OCI-LY1 (cell line): ENCODE measurements at regions not wholly inside any gene's neighbourhood (a gene's known extent, or its start where the extent isn't known, plus 50 kb on each side); places are given as distances from the start of the nearest gene placed in this dataset.
A peak's percentile ranks its signal among the peaks of the same experiment; 100 is the strongest.

Experiments
- H2AFZ ChIP-seq: fragments of 200-600 bp; sonication (generic), shearing (Covaris generic); 2 replicates; pipeline ENCODE4 v1.6.0; 2014; ENCODE audit warnings: antibody characterized with exemption, mild to moderate bottlenecking, low read length
- H3F3A ChIP-seq: fragments of 200-600 bp; sonication (generic), shearing (Covaris generic); 2 replicates; pipeline ENCODE4 v1.6.0; 2014; ENCODE audit warnings: mild to moderate bottlenecking, antibody characterized with exemption, low read length, moderate library complexity; ENCODE audit not compliant: insufficient read depth
- H3K27ac ChIP-seq: fragments of 200-600 bp; sonication (generic); 2 replicates; pipeline ENCODE4 v1.5.1; 2014; ENCODE audit warnings: low read length, mixed run types, mild to moderate bottlenecking, low read depth; ENCODE audit not compliant: poor library complexity, severe bottlenecking
- H3K27me3 ChIP-seq: fragments of 200-600 bp; sonication (generic); 2 replicates; pipeline ENCODE4 v1.6.0; 2014; ENCODE audit warnings: antibody characterized with exemption, mild to moderate bottlenecking, low read length, moderate library complexity; ENCODE audit not compliant: insufficient read depth
- H3K36me3 ChIP-seq: fragments of 200-600 bp; sonication (generic); 2 replicates; pipeline ENCODE4 v1.6.1; 2014; ENCODE audit warnings: mild to moderate bottlenecking, antibody characterized with exemption, low read length, moderate library complexity, mixed read lengths; ENCODE audit not compliant: insufficient read depth
- H3K4me1 ChIP-seq: fragments of 200-600 bp; sonication (generic); 2 replicates; pipeline ENCODE4 v1.5.1; 2014; ENCODE audit warnings: mild to moderate bottlenecking, low read length, moderate library complexity; ENCODE audit not compliant: insufficient read depth, severe bottlenecking
- H3K4me2 ChIP-seq: fragments of 200-600 bp; sonication (generic), shearing (Covaris generic); 2 replicates; pipeline ENCODE4 v1.6.1; 2014; ENCODE audit warnings: low read length
- H3K4me3 ChIP-seq: fragments of 200-600 bp; sonication (generic); 2 replicates; pipeline ENCODE4 v1.5.1; 2014; ENCODE audit warnings: low read length, low read depth, mild to moderate bottlenecking, mixed read lengths; ENCODE audit not compliant: poor library complexity, severe bottlenecking
- H3K79me2 ChIP-seq: fragments of 200-600 bp; shearing (Covaris generic); 2 replicates; pipeline ENCODE4 v1.6.1; 2016; ENCODE audit warnings: mixed run types, low read length, mixed read lengths; ENCODE audit not compliant: insufficient read depth
- H3K9ac ChIP-seq: fragments of 200-600 bp; sonication (generic), shearing (Covaris generic); 2 replicates; pipeline ENCODE4 v1.6.1; 2014; ENCODE audit warnings: mild to moderate bottlenecking, low read length, mixed read lengths
- H3K9me2 ChIP-seq: fragments of 200-600 bp; sonication (generic), shearing (Covaris generic); 2 replicates; pipeline ENCODE4 v1.6.1; 2014; ENCODE audit warnings: low read depth, mild to moderate bottlenecking, low read length, mixed read lengths
- H3K9me3 ChIP-seq: fragments of 200-600 bp; shearing (Covaris generic); 2 replicates; pipeline ENCODE4 v1.6.1; 2014; ENCODE audit warnings: low read length, mixed read lengths
- H4K20me1 ChIP-seq: fragments of 200-600 bp; sonication (generic), shearing (Covaris generic); 2 replicates; pipeline ENCODE4 v1.6.0; 2016; ENCODE audit warnings: mild to moderate bottlenecking, low read length; ENCODE audit not compliant: insufficient read depth
- CTCF ChIP-seq: fragments of 200-600 bp; sonication (generic), shearing (Covaris generic); IDR thresholded peaks from 2 replicates; pipeline ENCODE4 v1.5.1; 2017; ENCODE audit warnings: mild to moderate bottlenecking, antibody characterized with exemption, low read length, moderate library complexity, mixed read lengths
- EZH2 ChIP-seq: fragments of 200-600 bp; sonication (generic), shearing (Covaris generic); IDR thresholded peaks from 2 replicates; pipeline ENCODE4 v1.8.0; 2017; ENCODE audit warnings: borderline replicate concordance, mixed run types, mild to moderate bottlenecking, antibody characterized with exemption, low read length, moderate library complexity, mixed read lengths

DNA sequence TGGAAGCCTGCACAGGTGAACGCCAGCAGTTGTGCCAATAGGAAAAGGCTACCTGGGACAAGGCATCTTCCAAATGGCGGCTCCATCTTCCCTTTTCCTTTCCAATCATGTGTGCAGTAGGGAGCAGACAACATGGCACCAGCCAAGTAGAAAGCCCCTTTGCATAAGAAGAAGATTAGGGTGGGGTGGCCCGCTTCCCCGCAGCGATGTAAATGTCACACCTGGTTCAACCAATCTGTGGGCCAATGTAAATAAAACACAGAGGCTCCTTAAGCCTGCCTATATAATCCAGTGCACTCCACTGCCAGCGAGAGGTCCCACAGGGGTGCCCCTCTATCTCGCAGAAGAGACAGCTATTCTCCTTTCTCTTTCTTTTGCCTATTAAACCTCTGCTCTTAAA lies 468.4 kb upstream of the CRIM1 start:
- H3K9me2 ChIP-seq: no peaks in the 10 kb centered on the region
- H3K9ac ChIP-seq: no peak overlapping the region
- H3K79me2 ChIP-seq: no peaks in the 10 kb centered on the region
- no peaks in the 10 kb centered on the region for H4K20me1 ChIP-seq
- H3F3A ChIP-seq: no peaks in the 10 kb centered on the region
- H3K27me3 ChIP-seq: no peaks in the 10 kb centered on the region
- H3K9me3 ChIP-seq: no peaks in the 10 kb centered on the region
- H2AFZ ChIP-seq: no peak overlapping the region
- H3K4me1 ChIP-seq: no peaks in the 10 kb centered on the region
- no peak overlapping the region for H3K4me2 ChIP-seq
- no peaks in the 10 kb centered on the region for H3K36me3 ChIP-seq
- no peak for TF ChIP-seq CTCF
- no peak for TF ChIP-seq EZH2
- H3K27ac ChIP-seq: no peak overlapping the region
- H3K4me3 ChIP-seq: no peak overlapping the region

GRCh38 chr2:35873921-35874320 lies 481.7 kb upstream of the CRIM1 start:
- no peaks in the 10 kb centered on the region for H3K4me1 ChIP-seq
- no peak overlapping the region for H3K4me2 ChIP-seq
- no peaks in the 10 kb centered on the region for H4K20me1 ChIP-seq
- no peak overlapping the region for H3K4me3 ChIP-seq
- no peaks in the 10 kb centered on the region for H3K9me3 ChIP-seq
- no peak overlapping the region for H3K9ac ChIP-seq
- no peaks in the 10 kb centered on the region for H3F3A ChIP-seq
- TF ChIP-seq EZH2 (no peak), CTCF (0 out of 2 replicates have a peak, but pooled peaks have one; percentile 12)
- no peak overlapping the region for H3K27ac ChIP-seq
- H3K36me3 ChIP-seq: no peaks in the 10 kb centered on the region
- H2AFZ ChIP-seq: no peak overlapping the region
- H3K27me3 ChIP-seq: no peaks in the 10 kb centered on the region
- no peaks in the 10 kb centered on the region for H3K79me2 ChIP-seq
- H3K9me2 ChIP-seq: no peaks in the 10 kb centered on the region

DNA sequence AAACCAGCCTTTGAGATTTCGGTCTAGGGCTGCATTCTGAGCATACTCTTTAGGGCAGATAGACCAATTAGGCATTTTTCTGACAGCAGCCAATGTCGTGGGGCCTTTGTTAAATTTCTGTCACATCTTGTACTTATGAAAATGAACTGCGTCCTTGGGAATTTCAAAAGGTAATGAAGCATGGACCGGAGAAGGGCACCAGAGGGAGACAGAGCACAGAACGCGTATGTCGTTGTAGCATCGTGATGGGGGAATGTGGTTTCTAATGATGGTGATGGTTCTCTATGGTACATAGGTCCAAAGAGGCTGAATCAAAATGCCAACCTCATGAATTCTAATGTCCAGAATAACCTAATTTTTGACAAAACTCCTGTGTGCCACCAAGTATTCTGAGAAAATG lies 483.9 kb upstream of the CRIM1 start:
- no peak overlapping the region for H3K4me2 ChIP-seq
- no peak overlapping the region for H2AFZ ChIP-seq
- no peaks in the 10 kb centered on the region for H3K36me3 ChIP-seq
- no peaks in the 10 kb centered on the region for H3K27me3 ChIP-seq
- H3K27ac ChIP-seq: no peak overlapping the region
- H3K79me2 ChIP-seq: no peaks in the 10 kb centered on the region
- H4K20me1 ChIP-seq: no peaks in the 10 kb centered on the region
- no peak overlapping the region for H3K9ac ChIP-seq
- H3K9me3 ChIP-seq: no peaks in the 10 kb centered on the region
- TF ChIP-seq EZH2 (no peak), CTCF (no peak)
- H3K4me1 ChIP-seq: no peaks in the 10 kb centered on the region
- no peak overlapping the region for H3K4me3 ChIP-seq
- H3K9me2 ChIP-seq: no peaks in the 10 kb centered on the region
- H3F3A ChIP-seq: no peaks in the 10 kb centered on the region
